HEK293 (cell line): ENCODE measurements at regions not wholly inside any gene's neighbourhood (a gene's known extent, or its start where the extent isn't known, plus 50 kb on each side); places are given as distances from the start of the nearest gene placed in this dataset.

Experiments
- CTCF ChIA-PET: fragments of 350-600 bp; formaldehyde crosslinking; extraction: SDS; loops from one replicate; lab custom pipeline; 2021; ENCODE audit warnings: antibody characterized with exemption; lab: Yijun Ruan, JAX
- POLR2A ChIA-PET: fragments of 300-600 bp; formaldehyde crosslinking; extraction: SDS; loops from one replicate; lab custom pipeline; 2020; ENCODE audit warnings: antibody characterized with exemption, inconsistent platforms; lab: Yijun Ruan, JAX
- H3K27ac ChIP-seq: fragments of 200-500 bp; sonication (Bioruptor generic); 2 replicates; pipeline ENCODE4 v1.5.1; 2014; ENCODE audit warnings: low read depth, low read length, control low read depth, inconsistent platforms; ENCODE audit errors: extremely low read depth
- H3K36me3 ChIP-seq, 2 experiments: fragments of 200-500 bp in 1 of 2; sonication (Bioruptor generic) in 1 of 2; 1 replicate in 1 of 2; 2 replicates in 1 of 2; pipeline ENCODE4 v1.5.1; 2014 to 2017; ENCODE audit warnings: inconsistent platforms in 2 of 2, low read length in 2 of 2; ENCODE audit not compliant: control insufficient read depth in 2 of 2, insufficient read depth in 1 of 2
- H3K4me1 ChIP-seq: fragments of 200-500 bp; sonication (Bioruptor generic); 2 replicates; pipeline ENCODE4 v1.5.1; 2014; ENCODE audit warnings: mild to moderate bottlenecking, low read length, inconsistent platforms; ENCODE audit not compliant: control insufficient read depth, insufficient read depth
- H3K4me3 ChIP-seq: 2 replicates; pipeline ENCODE4 v1.5.1; 2011; ENCODE audit warnings: low read depth, mild to moderate bottlenecking, control low read depth, low read length, moderate library complexity
- H3K9me3 ChIP-seq: fragments of 200-500 bp; sonication (Bioruptor generic); 2 replicates; pipeline ENCODE4 v1.5.1; 2014; ENCODE audit warnings: low read depth, low read length, inconsistent platforms; ENCODE audit not compliant: control insufficient read depth, insufficient read depth
- HOXD13 ChIP-seq: sonication (generic); formaldehyde crosslinking; IDR thresholded peaks from 2 replicates; pipeline ENCODE4 v1.8.0; 2022; ENCODE audit warnings: missing genetic modification reagents, borderline replicate concordance
- KLF8 ChIP-seq: fragments of 450-650 bp; formaldehyde crosslinking; IDR thresholded peaks from 2 replicates; pipeline ENCODE4 v1.5.1; 2016; ENCODE audit warnings: missing biosample characterization, missing genetic modification characterization
- MEIS1 ChIP-seq: sonication (generic); formaldehyde crosslinking; IDR thresholded peaks from 2 replicates; pipeline ENCODE4 v1.8.1; 2022; ENCODE audit warnings: missing genetic modification reagents, mild to moderate bottlenecking, borderline replicate concordance
- SP3 ChIP-seq: fragments of 450-650 bp; formaldehyde crosslinking; IDR thresholded peaks from 2 replicates; pipeline ENCODE4 v1.5.1; 2016; ENCODE audit warnings: missing biosample characterization, missing genetic modification characterization
- ZNF221 ChIP-seq: fragments of 450-650 bp; formaldehyde crosslinking; IDR thresholded peaks from 2 replicates; pipeline ENCODE4 v1.5.1; 2017; ENCODE audit warnings: missing biosample characterization, missing genetic modification characterization, borderline replicate concordance
- ZNF24 ChIP-seq: fragments of 450-650 bp; formaldehyde crosslinking; IDR thresholded peaks from 2 replicates; pipeline ENCODE4 v1.5.1; 2016; ENCODE audit warnings: missing biosample characterization, missing genetic modification characterization
- ZNF248 ChIP-seq: fragments of 450-650 bp; formaldehyde crosslinking; IDR thresholded peaks from 2 replicates; pipeline ENCODE4 v1.5.1; 2017; ENCODE audit warnings: missing biosample characterization, missing genetic modification characterization
- ZNF302 ChIP-seq: fragments of 450-650 bp; formaldehyde crosslinking; IDR thresholded peaks from 2 replicates; pipeline ENCODE4 v1.5.1; 2016; ENCODE audit warnings: missing biosample characterization, missing genetic modification characterization, low read depth
- ZNF354C ChIP-seq: fragments of 450-650 bp; formaldehyde crosslinking; IDR thresholded peaks from 2 replicates; pipeline ENCODE4 v1.5.1; 2016; ENCODE audit warnings: missing biosample characterization, missing genetic modification characterization, low read depth, borderline replicate concordance
- ZNF37A ChIP-seq: fragments of 450-650 bp; IDR thresholded peaks from 2 replicates; pipeline ENCODE4 v1.5.1; 2018; ENCODE audit warnings: missing biosample characterization, missing genetic modification characterization
- ZNF530 ChIP-seq: fragments of 450-650 bp; formaldehyde crosslinking; IDR thresholded peaks from 2 replicates; pipeline ENCODE4 v1.5.1; 2016; ENCODE audit warnings: low read depth, missing biosample characterization, missing genetic modification characterization
- ZNF623 ChIP-seq: fragments of 450-650 bp; formaldehyde crosslinking; IDR thresholded peaks from 2 replicates; pipeline ENCODE4 v1.5.1; 2016; ENCODE audit warnings: missing biosample characterization, missing genetic modification characterization
- ZNF626 ChIP-seq: fragments of 450-650 bp; sonication (Bioruptor Pico); formaldehyde crosslinking; IDR thresholded peaks from 2 replicates; pipeline ENCODE4 v1.5.1; 2018; ENCODE audit warnings: missing biosample characterization, missing genetic modification characterization, inconsistent platforms
- ZNF707 ChIP-seq: fragments of 450-650 bp; formaldehyde crosslinking; IDR thresholded peaks from 2 replicates; pipeline ENCODE4 v1.5.1; 2016; ENCODE audit warnings: missing biosample characterization, missing genetic modification characterization
- ZNF792 ChIP-seq: fragments of 450-650 bp; formaldehyde crosslinking; IDR thresholded peaks from 2 replicates; pipeline ENCODE4 v1.5.1; 2016; ENCODE audit warnings: missing biosample characterization, missing genetic modification characterization
- ZNF837 ChIP-seq: fragments of 450-650 bp; formaldehyde crosslinking; IDR thresholded peaks from 2 replicates; pipeline ENCODE4 v1.5.1; 2016; ENCODE audit warnings: missing biosample characterization, missing genetic modification characterization
- TF ChIP-seq, protein P1 (sequence below): fragments of 450-650 bp; formaldehyde crosslinking; conservative IDR thresholded peaks from 2 replicates; pipeline ENCODE4 v1.5.1; 2016; ENCODE audit warnings: low read depth, missing biosample characterization, missing genetic modification characterization
- TF ChIP-seq, protein P2 (sequence below): fragments of 450-650 bp; formaldehyde crosslinking; IDR thresholded peaks from 2 replicates; pipeline ENCODE4 v1.5.1; 2016; ENCODE audit warnings: missing biosample characterization, missing genetic modification characterization
- TF ChIP-seq, protein P3 (sequence below): fragments of 450-650 bp; formaldehyde crosslinking; IDR thresholded peaks from 2 replicates; pipeline ENCODE4 v1.5.1; 2017; ENCODE audit warnings: missing biosample characterization, missing genetic modification characterization
- TF ChIP-seq, protein P4 (sequence below): fragments of 450-650 bp; formaldehyde crosslinking; IDR thresholded peaks from 2 replicates; pipeline ENCODE4 v1.5.1; 2016; ENCODE audit warnings: missing biosample characterization, missing genetic modification characterization
- TF ChIP-seq, protein P5 (sequence below): fragments of 450-650 bp; formaldehyde crosslinking; IDR thresholded peaks from 2 replicates; pipeline ENCODE4; 2016; ENCODE audit warnings: missing biosample characterization, missing genetic modification characterization

DNA sequence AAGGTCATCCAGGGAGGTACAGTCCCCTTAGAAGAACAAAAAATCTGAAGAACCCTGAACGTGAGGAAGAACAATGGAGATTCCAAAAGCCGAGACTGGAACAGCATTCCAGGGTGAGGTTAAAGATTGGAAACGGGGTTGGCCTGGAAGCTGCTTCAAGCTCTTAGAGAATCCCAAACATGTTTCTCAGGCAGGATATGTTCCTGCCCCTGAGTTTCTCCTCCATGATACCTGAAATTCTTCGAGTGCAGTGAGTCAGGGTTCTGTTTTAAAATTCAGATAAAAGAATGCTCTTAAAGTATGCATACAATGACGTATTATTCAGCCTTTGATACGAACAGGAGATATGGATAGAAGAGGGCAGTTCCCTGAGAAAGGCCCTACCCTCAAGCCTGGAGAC lies 293.1 kb downstream of the HS3ST3B1 start (continued):
- TF ChIP-seq, protein P1, sequence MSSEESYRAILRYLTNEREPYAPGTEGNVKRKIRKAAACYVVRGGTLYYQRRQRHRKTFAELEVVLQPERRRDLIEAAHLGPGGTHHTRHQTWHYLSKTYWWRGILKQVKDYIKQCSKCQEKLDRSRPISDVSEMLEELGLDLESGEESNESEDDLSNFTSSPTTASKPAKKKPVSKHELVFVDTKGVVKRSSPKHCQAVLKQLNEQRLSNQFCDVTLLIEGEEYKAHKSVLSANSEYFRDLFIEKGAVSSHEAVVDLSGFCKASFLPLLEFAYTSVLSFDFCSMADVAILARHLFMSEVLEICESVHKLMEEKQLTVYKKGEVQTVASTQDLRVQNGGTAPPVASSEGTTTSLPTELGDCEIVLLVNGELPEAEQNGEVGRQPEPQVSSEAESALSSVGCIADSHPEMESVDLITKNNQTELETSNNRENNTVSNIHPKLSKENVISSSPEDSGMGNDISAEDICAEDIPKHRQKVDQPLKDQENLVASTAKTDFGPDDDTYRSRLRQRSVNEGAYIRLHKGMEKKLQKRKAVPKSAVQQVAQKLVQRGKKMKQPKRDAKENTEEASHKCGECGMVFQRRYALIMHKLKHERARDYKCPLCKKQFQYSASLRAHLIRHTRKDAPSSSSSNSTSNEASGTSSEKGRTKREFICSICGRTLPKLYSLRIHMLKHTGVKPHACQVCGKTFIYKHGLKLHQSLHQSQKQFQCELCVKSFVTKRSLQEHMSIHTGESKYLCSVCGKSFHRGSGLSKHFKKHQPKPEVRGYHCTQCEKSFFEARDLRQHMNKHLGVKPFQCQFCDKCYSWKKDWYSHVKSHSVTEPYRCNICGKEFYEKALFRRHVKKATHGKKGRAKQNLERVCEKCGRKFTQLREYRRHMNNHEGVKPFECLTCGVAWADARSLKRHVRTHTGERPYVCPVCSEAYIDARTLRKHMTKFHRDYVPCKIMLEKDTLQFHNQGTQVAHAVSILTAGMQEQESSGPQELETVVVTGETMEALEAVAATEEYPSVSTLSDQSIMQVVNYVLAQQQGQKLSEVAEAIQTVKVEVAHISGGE (tag by site-specific recombination), result no peak
- TF ChIP-seq, all 188 proteins: peak for 0

DNA sequence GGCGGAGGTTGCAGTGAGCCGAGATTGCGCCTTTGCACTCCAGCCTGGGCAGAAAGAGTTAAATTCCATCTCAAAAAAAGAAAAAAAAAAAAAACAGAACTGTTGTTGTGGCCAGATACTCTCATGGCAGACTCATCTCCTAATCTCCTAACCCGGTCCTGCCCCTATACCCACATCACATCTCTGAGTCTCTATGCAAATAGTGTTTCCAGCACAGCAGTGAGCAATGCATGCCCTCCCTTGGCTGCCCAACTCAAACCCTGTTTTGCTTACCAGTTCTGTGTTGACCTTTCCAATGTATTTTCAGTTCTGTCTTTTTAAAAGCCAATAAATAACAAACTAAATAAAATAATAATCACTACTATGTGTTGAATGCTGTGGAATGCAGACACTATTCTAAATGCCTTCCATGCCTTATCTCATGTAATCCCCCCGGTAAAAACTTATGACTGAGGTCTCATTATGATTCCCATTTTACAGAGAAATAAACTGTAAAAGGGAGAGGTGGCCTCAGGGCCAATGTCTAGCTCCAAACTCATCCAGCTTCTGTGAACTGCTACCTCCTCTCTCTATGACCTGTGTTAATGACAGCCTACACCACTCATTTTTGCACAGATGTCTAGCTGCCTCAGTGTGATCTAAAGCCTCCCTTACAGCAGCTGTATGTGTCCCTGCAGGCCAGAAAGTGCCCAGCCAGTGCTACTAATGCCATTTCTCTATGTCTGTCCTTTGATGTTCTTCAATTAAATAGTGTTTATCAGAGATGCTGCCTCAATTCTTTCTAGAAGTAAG lies 289.8 kb downstream of the HS3ST3B1 start:
- H3K4me1 ChIP-seq, result no peaks in the 10 kb centered on the region
- H3K4me3 ChIP-seq, result no peak overlapping the region
- TF ChIP-seq, protein P2, sequence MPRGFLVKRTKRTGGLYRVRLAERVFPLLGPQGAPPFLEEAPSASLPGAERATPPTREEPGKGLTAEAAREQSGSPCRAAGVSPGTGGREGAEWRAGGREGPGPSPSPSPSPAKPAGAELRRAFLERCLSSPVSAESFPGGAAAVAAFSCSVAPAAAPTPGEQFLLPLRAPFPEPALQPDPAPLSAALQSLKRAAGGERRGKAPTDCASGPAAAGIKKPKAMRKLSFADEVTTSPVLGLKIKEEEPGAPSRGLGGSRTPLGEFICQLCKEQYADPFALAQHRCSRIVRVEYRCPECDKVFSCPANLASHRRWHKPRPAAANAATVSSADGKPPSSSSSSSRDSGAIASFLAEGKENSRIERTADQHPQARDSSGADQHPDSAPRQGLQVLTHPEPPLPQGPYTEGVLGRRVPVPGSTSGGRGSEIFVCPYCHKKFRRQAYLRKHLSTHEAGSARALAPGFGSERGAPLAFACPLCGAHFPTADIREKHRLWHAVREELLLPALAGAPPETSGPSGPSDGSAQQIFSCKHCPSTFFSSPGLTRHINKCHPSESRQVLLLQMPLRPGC (tag by site-specific recombination), result no peak
- TF ChIP-seq ZNF37A (tag by site-specific recombination) (no peak), ZNF626 (tag by site-specific recombination) (no peak), ZNF302 (tag by site-specific recombination) (no peak), ZNF792 (tag by site-specific recombination) (no peak), SP3 (tag by site-specific recombination) (no peak), ZNF24 (tag by site-specific recombination) (no peak), ZNF837 (tag by site-specific recombination) (no peak), HOXD13 (no peak), ZNF354C (tag by site-specific recombination) (no peak), MEIS1 (no peak), ZNF248 (tag by site-specific recombination) (no peak), ZNF623 (tag by site-specific recombination) (no peak), ZNF707 (tag by site-specific recombination) (no peak), KLF8 (tag by site-specific recombination) (no peak), ZNF221 (no peak), ZNF530 (tag by site-specific recombination) (no peak)
- TF ChIP-seq, protein P3, sequence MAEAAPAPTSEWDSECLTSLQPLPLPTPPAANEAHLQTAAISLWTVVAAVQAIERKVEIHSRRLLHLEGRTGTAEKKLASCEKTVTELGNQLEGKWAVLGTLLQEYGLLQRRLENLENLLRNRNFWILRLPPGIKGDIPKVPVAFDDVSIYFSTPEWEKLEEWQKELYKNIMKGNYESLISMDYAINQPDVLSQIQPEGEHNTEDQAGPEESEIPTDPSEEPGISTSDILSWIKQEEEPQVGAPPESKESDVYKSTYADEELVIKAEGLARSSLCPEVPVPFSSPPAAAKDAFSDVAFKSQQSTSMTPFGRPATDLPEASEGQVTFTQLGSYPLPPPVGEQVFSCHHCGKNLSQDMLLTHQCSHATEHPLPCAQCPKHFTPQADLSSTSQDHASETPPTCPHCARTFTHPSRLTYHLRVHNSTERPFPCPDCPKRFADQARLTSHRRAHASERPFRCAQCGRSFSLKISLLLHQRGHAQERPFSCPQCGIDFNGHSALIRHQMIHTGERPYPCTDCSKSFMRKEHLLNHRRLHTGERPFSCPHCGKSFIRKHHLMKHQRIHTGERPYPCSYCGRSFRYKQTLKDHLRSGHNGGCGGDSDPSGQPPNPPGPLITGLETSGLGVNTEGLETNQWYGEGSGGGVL (tag by site-specific recombination), result no peak
- TF ChIP-seq, protein P4, sequence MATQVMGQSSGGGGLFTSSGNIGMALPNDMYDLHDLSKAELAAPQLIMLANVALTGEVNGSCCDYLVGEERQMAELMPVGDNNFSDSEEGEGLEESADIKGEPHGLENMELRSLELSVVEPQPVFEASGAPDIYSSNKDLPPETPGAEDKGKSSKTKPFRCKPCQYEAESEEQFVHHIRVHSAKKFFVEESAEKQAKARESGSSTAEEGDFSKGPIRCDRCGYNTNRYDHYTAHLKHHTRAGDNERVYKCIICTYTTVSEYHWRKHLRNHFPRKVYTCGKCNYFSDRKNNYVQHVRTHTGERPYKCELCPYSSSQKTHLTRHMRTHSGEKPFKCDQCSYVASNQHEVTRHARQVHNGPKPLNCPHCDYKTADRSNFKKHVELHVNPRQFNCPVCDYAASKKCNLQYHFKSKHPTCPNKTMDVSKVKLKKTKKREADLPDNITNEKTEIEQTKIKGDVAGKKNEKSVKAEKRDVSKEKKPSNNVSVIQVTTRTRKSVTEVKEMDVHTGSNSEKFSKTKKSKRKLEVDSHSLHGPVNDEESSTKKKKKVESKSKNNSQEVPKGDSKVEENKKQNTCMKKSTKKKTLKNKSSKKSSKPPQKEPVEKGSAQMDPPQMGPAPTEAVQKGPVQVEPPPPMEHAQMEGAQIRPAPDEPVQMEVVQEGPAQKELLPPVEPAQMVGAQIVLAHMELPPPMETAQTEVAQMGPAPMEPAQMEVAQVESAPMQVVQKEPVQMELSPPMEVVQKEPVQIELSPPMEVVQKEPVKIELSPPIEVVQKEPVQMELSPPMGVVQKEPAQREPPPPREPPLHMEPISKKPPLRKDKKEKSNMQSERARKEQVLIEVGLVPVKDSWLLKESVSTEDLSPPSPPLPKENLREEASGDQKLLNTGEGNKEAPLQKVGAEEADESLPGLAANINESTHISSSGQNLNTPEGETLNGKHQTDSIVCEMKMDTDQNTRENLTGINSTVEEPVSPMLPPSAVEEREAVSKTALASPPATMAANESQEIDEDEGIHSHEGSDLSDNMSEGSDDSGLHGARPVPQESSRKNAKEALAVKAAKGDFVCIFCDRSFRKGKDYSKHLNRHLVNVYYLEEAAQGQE (tag by site-specific recombination), result no peak
- TF ChIP-seq, protein P5, sequence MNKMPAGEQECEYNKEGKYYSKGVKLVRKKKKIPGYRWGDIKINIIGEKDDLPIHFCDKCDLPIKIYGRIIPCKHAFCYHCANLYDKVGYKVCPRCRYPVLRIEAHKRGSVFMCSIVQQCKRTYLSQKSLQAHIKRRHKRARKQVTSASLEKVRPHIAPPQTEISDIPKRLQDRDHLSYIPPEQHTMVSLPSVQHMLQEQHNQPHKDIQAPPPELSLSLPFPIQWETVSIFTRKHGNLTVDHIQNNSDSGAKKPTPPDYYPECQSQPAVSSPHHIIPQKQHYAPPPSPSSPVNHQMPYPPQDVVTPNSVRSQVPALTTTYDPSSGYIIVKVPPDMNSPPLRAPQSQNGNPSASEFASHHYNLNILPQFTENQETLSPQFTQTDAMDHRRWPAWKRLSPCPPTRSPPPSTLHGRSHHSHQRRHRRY (tag by site-specific recombination), result no peak
- CTCF ChIA-PET, result no interaction called here
- H3K36me3 ChIP-seq, result no peaks in the 10 kb centered on the region
- H3K9me3 ChIP-seq, result no peaks in the 10 kb centered on the region
- POLR2A ChIA-PET, result interaction anchor here (0.6 to 0.7 kb wide), 2 partner anchors 13 to 254 kb away, joined by 3 read pairs; no protein-coding TSS in a partner anchor
- H3K27ac ChIP-seq, result no peak overlapping the region
